ENCODE measurements at regions not wholly inside any gene's neighbourhood (a gene's known extent, or its start where the extent isn't known, plus 50 kb on each side); places are given as distances from the start of the nearest gene placed in this dataset.

- FAIRE-seq = no peak
Measured at GRCh38 chr2:234695981-234696380, 199.1 kb upstream of the ARL4C start.

More at GRCh38 chr2:234695981-234696380, 199.1 kb upstream of the ARL4C start:
- Histone ChIP-seq H3K4me1 (replicated peaks in 1 of 4; ENCODE audit: control insufficient read depth in 3 of 4, insufficient read depth in 4 of 4, low read length in 3 of 4) (0 out of 7 replicates have a peak, but pooled peaks cover 0 to under 1% (median 0%) of the 10 kb centered on the region in 4 experiments), H2AK5ac (ENCODE audit: low read depth, low read length) (no peak overlapping the region), H3K23me2 (ENCODE audit: low read depth, low read length) (no peaks in the 10 kb centered on the region), H3K4me2 (ENCODE audit: insufficient read depth in 1 of 2, low read depth in 2 of 2, low read length in 2 of 2) (no peak overlapping the region), H3K23ac (ENCODE audit: insufficient read length) (no peak overlapping the region), H4K91ac (replicated peaks; ENCODE audit: insufficient read length, low read length) (no peak overlapping the region), H3K27me3 (replicated peaks in 1 of 4; ENCODE audit: control insufficient read depth in 3 of 4, extremely low read depth in 1 of 4, insufficient read depth in 3 of 4, low read length in 3 of 4) (no peaks in the 10 kb centered on the region), H3K9ac (replicated peaks in 1 of 4; ENCODE audit: extremely low read depth in 1 of 4, low read depth in 3 of 4, low read length in 3 of 4) (no peak overlapping the region), H3K9me3 (ENCODE audit: insufficient read depth in 2 of 2, low read depth in 1 of 2, low read length in 1 of 2) (peaks cover 35 to 43% of the 10 kb centered on the region in 2 experiments), H3K56ac (replicated peaks; ENCODE audit: insufficient read length, low read depth, low read length) (no peak overlapping the region), H3K4ac (replicated peaks; ENCODE audit: insufficient read length, low read depth, low read length) (no peak overlapping the region), H2AFZ (ENCODE audit: low read length) (no peak overlapping the region), H3K36me3 (ENCODE audit: control insufficient read depth in 2 of 4, insufficient read depth in 4 of 4, low read length in 3 of 4) (no peaks in the 10 kb centered on the region), H2BK15ac (ENCODE audit: low read length) (no peak overlapping the region), H2BK120ac (replicated peaks; ENCODE audit: low read depth, low read length) (no peak overlapping the region), H3K27ac (ENCODE audit: low read depth, low read length) (no peak overlapping the region), H3K4me3 (ENCODE audit: extremely low read depth in 1 of 4, insufficient read depth in 2 of 4, low read depth in 3 of 4, low read length in 4 of 4) (no peak overlapping the region), H3K79me1 (ENCODE audit: low read depth, low read length) (no peaks in the 10 kb centered on the region), H3K18ac (ENCODE audit: extremely low read depth, low read length) (no peak overlapping the region), H4K20me1 (replicated peaks in 1 of 2; ENCODE audit: control insufficient read depth in 1 of 2, insufficient read depth in 2 of 2, low read length in 2 of 2) (no peaks in the 10 kb centered on the region), H3K14ac (ENCODE audit: insufficient read length) (no peak overlapping the region), H4K8ac (ENCODE audit: extremely low read depth, insufficient read depth, low read length) (no peak overlapping the region), H4K5ac (ENCODE audit: insufficient read length, low read depth, low read length) (no peak overlapping the region), H2BK5ac (ENCODE audit: low read depth, low read length) (no peak overlapping the region), H2BK12ac (ENCODE audit: low read depth, low read length) (no peak overlapping the region), H3K79me2 (ENCODE audit: control insufficient read depth in 1 of 2, insufficient read depth in 2 of 2, low read length in 2 of 2) (no peaks in the 10 kb centered on the region), H2BK20ac (ENCODE audit: low read length) (no peak overlapping the region)
- CTCF ChIA-PET (ENCODE audit: partially characterized antibody) = no interaction called here
- TF ChIP-seq CTBP2 (IDR thresholded peaks at IDR 0.05; ENCODE audit: borderline replicate concordance, insufficient read depth, insufficient read length, low read length) (no peak), EGR1 (IDR thresholded peaks at IDR 0.05; ENCODE audit: borderline replicate concordance, low read depth, low read length) (no peak), TAF1 (IDR thresholded peaks at IDR 0.05; ENCODE audit: low read depth, low read length) (no peak), TEAD4 (IDR thresholded peaks at IDR 0.05; ENCODE audit: low read depth, low read length) (no peak), SIX5 (IDR thresholded peaks at IDR 0.05; ENCODE audit: low read depth, low read length) (no peak), CBX5 (IDR thresholded peaks at IDR 0.05; ENCODE audit: low read depth, low read length) (no peak), TCF12 (IDR thresholded peaks at IDR 0.05; ENCODE audit: low read depth, low read length) (no peak), BRCA1 (IDR thresholded peaks at IDR 0.05; ENCODE audit: low read depth, low read length) (no peak), POLR2AphosphoS5 (IDR thresholded peaks at IDR 0.05; ENCODE audit: low read depth, low read length) (no peak), KDM5A (IDR thresholded peaks at IDR 0.05; ENCODE audit: low read length) (no peak), CREB1 (IDR thresholded peaks at IDR 0.05) (no peak), ASH2L (IDR thresholded peaks at IDR 0.05; ENCODE audit: low read length) (no peak), MAFK (IDR thresholded peaks at IDR 0.05; ENCODE audit: low read depth, low read length) (no peak), EZH2 (IDR thresholded peaks at IDR 0.05; ENCODE audit: low read depth, low read length, severe bottlenecking) (no peak), KDM4A (IDR thresholded peaks at IDR 0.05; ENCODE audit: low read depth, low read length, severe bottlenecking) (no peak), JUN (IDR thresholded peaks at IDR 0.05; ENCODE audit: low read depth, low read length) (no peak)
- POLR2A ChIA-PET (ENCODE audit: partially characterized antibody) = no interaction called here
- no peak for DNase-seq (ENCODE audit: low read depth in 1 of 2, low spot score in 2 of 2)
- 80% methylated on average over 2 of the region's 2 CpGs; no CpG with 5 or more reads in 1 of the 2 experiments for WGBS, 2 experiments (ENCODE audit: extremely low coverage in 1 of 2, insufficient coverage in 1 of 2, insufficient read length in 1 of 2, insufficient replicate concordance in 2 of 2, low coverage in 1 of 2, low lambda C conversion rate in 2 of 2, missing lambda C conversion rate in 1 of 2)
